K562 (cell line): ENCODE measurements at regions not wholly inside any gene's neighbourhood (a gene's known extent, or its start where the extent isn't known, plus 50 kb on each side); places are given as distances from the start of the nearest gene placed in this dataset.

Experiments used
- BRCA1 ChIP-seq, 2 experiments: fragments of 450-650 bp in 1 of 2; sonication (generic) in 1 of 2; formaldehyde crosslinking in 1 of 2; IDR thresholded peaks; 2 replicates each; pipeline versions ENCODE4 v1.5.0 to v1.6.1; 2017 to 2020; ENCODE audit warnings: mild to moderate bottlenecking in 1 of 2, missing genetic modification reagents in 1 of 2
- HIVEP1 ChIP-seq: fragments of 250-450 bp; sonication (Bioruptor Pico); IDR thresholded peaks from 2 replicates; pipeline ENCODE4 v1.4.0; 2020; ENCODE audit warnings: mild to moderate bottlenecking
- ZNF217 ChIP-seq: sonication (generic); formaldehyde crosslinking; IDR thresholded peaks from 2 replicates; pipeline ENCODE4 v1.8.0; 2022; ENCODE audit warnings: mild to moderate bottlenecking, missing genetic modification reagents
- ZNF274 ChIP-seq: IDR thresholded peaks from 2 replicates; pipeline ENCODE4 v1.6.1; 2011; ENCODE audit warnings: low read depth, mild to moderate bottlenecking, low read length, moderate library complexity, borderline replicate concordance
- TF ChIP-seq, protein P1 (sequence below): sonication (generic); formaldehyde crosslinking; IDR thresholded peaks from 2 replicates; pipeline ENCODE4 v1.5.0; 2020; ENCODE audit warnings: missing genetic modification reagents

DNA sequence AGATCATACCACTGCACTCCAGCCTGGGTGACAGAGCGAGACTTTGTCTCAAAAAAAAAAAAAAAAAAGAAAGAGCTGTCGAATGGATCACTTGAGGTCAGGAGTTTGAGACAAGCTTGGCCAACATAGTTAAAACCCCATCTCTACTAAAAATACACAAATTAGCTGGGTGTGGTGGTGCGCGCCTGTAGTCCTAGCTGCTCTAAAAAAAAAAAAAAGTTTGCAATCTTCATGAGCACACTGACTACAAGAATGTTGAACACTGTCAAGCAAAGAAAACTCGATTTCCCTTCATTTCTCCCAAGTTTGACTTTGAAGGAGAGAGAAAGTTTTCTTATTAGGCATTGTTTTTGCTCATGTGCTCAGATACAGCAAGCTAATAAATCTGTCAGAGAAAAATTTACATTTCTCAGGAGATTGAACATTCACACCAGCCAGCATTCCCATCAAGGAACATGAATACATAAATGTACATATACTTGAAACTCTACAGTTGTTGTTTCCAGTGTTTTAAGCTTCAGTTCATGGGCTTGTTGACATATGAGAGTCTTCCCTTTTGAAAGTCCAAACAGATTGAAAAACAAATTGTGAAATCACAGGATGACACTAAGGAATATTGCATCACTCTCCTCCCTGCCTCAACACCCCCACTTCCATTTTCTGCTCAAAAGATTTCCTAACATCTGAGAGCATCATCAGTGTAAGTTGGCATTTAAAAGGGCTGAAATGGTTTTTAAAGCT lies 81.8 kb downstream of the ARRDC3 start:
- TF ChIP-seq HIVEP1 = no peak
- TF ChIP-seq, protein P1, sequence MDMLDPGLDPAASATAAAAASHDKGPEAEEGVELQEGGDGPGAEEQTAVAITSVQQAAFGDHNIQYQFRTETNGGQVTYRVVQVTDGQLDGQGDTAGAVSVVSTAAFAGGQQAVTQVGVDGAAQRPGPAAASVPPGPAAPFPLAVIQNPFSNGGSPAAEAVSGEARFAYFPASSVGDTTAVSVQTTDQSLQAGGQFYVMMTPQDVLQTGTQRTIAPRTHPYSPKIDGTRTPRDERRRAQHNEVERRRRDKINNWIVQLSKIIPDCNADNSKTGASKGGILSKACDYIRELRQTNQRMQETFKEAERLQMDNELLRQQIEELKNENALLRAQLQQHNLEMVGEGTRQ (CRISPR knock-in tag) = no peak
- no peak for TF ChIP-seq ZNF217 (CRISPR knock-in tag)
- TF ChIP-seq ZNF274 = no peak
- TF ChIP-seq BRCA1 (IDR thresholded peaks at IDR 0.05) = no peak
- no peak for TF ChIP-seq BRCA1 (CRISPR knock-in tag; IDR thresholded peaks at IDR 0.05)
